Neural cell (in vitro differentiated cells): ENCODE measurements at regions not wholly inside any gene's neighbourhood (a gene's known extent, or its start where the extent isn't known, plus 50 kb on each side); places are given as distances from the start of the nearest gene placed in this dataset.

Experiments used
- EP300 ChIP-seq: fragments of 450-650 bp; conservative IDR thresholded peaks from 2 replicates; pipeline ENCODE4 v1.6.1; 2014; ENCODE audit warnings: antibody characterized with exemption, mild to moderate bottlenecking, moderate library complexity; ENCODE audit not compliant: poor library complexity, severe bottlenecking
- EZH2 ChIP-seq: fragments of 200-600, 300-800 bp; shearing (Covaris generic), sonication (generic); IDR thresholded peaks from 2 replicates; pipeline ENCODE4 v1.6.1; 2014; ENCODE audit warnings: antibody characterized with exemption, low read length, borderline replicate concordance, mild to moderate bottlenecking; ENCODE audit not compliant: insufficient read depth, poor library complexity, severe bottlenecking
- MXI1 ChIP-seq: fragments of 450-650 bp; conservative IDR thresholded peaks from 2 replicates; pipeline ENCODE4 v1.6.1; 2014; ENCODE audit warnings: antibody characterized with exemption, mild to moderate bottlenecking; ENCODE audit not compliant: poor library complexity, severe bottlenecking
- POLR2AphosphoS5 ChIP-seq: IDR thresholded peaks from 2 replicates; pipeline ENCODE4 v1.6.1; 2012
- RAD21 ChIP-seq: fragments of 450-650 bp; conservative IDR thresholded peaks from 2 replicates; pipeline ENCODE4 v1.6.1; 2014; ENCODE audit warnings: antibody characterized with exemption, mild to moderate bottlenecking, moderate library complexity
- SMC3 ChIP-seq: fragments of 450-650 bp; conservative IDR thresholded peaks from 2 replicates; pipeline ENCODE4 v1.6.1; 2014; ENCODE audit warnings: antibody characterized with exemption, mild to moderate bottlenecking, moderate library complexity; ENCODE audit not compliant: poor library complexity
- TF ChIP-seq, protein P1 (sequence below): fragments of 450-650 bp; IDR thresholded peaks from 2 replicates; pipeline ENCODE4 v1.5.1; 2014; ENCODE audit warnings: antibody characterized with exemption, mild to moderate bottlenecking, moderate library complexity; ENCODE audit not compliant: poor library complexity, severe bottlenecking

DNA sequence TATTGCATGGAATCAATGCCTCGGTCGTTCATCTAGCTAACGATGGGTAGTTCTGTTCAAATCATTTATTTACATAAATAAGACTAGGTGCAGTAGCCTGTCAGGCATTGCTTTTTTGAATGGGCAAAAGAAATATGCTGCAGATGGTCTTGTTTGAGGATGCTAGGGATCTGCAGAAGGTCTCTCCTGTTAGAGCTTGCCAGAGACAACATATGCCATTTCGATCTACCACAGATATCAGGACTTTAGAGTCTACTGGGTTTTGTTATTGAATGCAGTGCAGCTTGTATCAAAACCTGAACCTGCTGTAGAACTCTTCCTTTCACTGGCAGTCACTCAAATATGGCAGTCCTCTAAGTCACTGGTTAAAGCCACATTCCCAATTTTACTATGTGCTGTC is 381.1 kb upstream of the CDH10 start:
- TF ChIP-seq EZH2 (no peak), MXI1 (no peak), SMC3 (no peak), POLR2AphosphoS5 (no peak), EP300 (no peak), RAD21 (no peak)
- TF ChIP-seq, protein P1, sequence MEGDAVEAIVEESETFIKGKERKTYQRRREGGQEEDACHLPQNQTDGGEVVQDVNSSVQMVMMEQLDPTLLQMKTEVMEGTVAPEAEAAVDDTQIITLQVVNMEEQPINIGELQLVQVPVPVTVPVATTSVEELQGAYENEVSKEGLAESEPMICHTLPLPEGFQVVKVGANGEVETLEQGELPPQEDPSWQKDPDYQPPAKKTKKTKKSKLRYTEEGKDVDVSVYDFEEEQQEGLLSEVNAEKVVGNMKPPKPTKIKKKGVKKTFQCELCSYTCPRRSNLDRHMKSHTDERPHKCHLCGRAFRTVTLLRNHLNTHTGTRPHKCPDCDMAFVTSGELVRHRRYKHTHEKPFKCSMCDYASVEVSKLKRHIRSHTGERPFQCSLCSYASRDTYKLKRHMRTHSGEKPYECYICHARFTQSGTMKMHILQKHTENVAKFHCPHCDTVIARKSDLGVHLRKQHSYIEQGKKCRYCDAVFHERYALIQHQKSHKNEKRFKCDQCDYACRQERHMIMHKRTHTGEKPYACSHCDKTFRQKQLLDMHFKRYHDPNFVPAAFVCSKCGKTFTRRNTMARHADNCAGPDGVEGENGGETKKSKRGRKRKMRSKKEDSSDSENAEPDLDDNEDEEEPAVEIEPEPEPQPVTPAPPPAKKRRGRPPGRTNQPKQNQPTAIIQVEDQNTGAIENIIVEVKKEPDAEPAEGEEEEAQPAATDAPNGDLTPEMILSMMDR: no peak
